NCI-H1105 (cell line): ENCODE measurements at regions not wholly inside any gene's neighbourhood (a gene's known extent, or its start where the extent isn't known, plus 50 kb on each side); places are given as distances from the start of the nearest gene placed in this dataset.

Experiments
- DNase-seq: peaks from one replicate; lab custom pipeline; 2025; lab: John Stamatoyannopoulos, UW

GRCh38 chr18:27695052-27695451 lies 481.9 kb downstream of the CDH2 start:
- no peak for DNase-seq

GRCh38 chr18:27688581-27688980 lies 488.3 kb downstream of the CDH2 start:
- DNase-seq, result no peak

- DNase-seq, result no peak
Observed at GRCh38 chr18:27687351-27687979, 489.5 kb downstream of the CDH2 start.

GRCh38 chr18:27685807-27686412 lies 491.0 kb downstream of the CDH2 start:
- peak; percentile 8 for DNase-seq

GRCh38 chr18:27685091-27685490 lies 491.8 kb downstream of the CDH2 start:
- DNase-seq, result no peak

- DNase-seq, result no peak
Observed at GRCh38 chr18:27674411-27674810, 489.3 kb upstream of the CHST9 start.

- no peak for DNase-seq
Observed at GRCh38 chr18:27673861-27674260, 488.8 kb upstream of the CHST9 start.

- DNase-seq, result no peak
Observed at GRCh38 chr18:27668158-27668557, 483.1 kb upstream of the CHST9 start.

- no peak for DNase-seq
Observed at GRCh38 chr18:27667064-27667463, 482.0 kb upstream of the CHST9 start.

- no peak for DNase-seq
Observed at GRCh38 chr18:27666016-27666415, 480.9 kb upstream of the CHST9 start.

- DNase-seq, result no peak
Observed at GRCh38 chr18:27665264-27665799, 480.2 kb upstream of the CHST9 start.

- DNase-seq, result no peak
Observed at GRCh38 chr18:27662949-27663348, 477.8 kb upstream of the CHST9 start.

GRCh38 chr18:27662537-27662936 lies 477.4 kb upstream of the CHST9 start:
- DNase-seq, result no peak

- no peak for DNase-seq
Observed at GRCh38 chr18:27661320-27662018, 476.4 kb upstream of the CHST9 start.

GRCh38 chr18:27656905-27657304 lies 471.8 kb upstream of the CHST9 start:
- DNase-seq, result no peak

- no peak for DNase-seq
Observed at GRCh38 chr18:27656167-27656778, 471.2 kb upstream of the CHST9 start.

GRCh38 chr18:27653247-27653646 lies 468.1 kb upstream of the CHST9 start:
- DNase-seq, result no peak

- DNase-seq, result no peak
Observed at GRCh38 chr18:27652480-27653121, 467.5 kb upstream of the CHST9 start.

GRCh38 chr18:27649621-27650020 lies 464.5 kb upstream of the CHST9 start:
- DNase-seq, result no peak

- DNase-seq, result no peak
Observed at GRCh38 chr18:27645929-27646328, 460.8 kb upstream of the CHST9 start.

GRCh38 chr18:27636576-27637085 lies 451.5 kb upstream of the CHST9 start:
- DNase-seq, result no peak

- DNase-seq, result no peak
Observed at GRCh38 chr18:27632706-27633105, 447.6 kb upstream of the CHST9 start.
